Karpas-422 (cell line): ENCODE measurements at regions not wholly inside any gene's neighbourhood (a gene's known extent, or its start where the extent isn't known, plus 50 kb on each side); places are given as distances from the start of the nearest gene placed in this dataset.
A peak's percentile ranks its signal among the peaks of the same experiment; 100 is the strongest.

Experiments
- DNase-seq: peaks from one replicate; pipeline ENCODE4 v3.0.0-alpha.2; 2015
- H2AFZ ChIP-seq: fragments of 200-600 bp; sonication (generic); 2 replicates; pipeline ENCODE4 v1.6.1; 2014; ENCODE audit warnings: antibody characterized with exemption, low read length, mixed read lengths
- H3K27ac ChIP-seq: fragments of 200-600 bp; sonication (generic); 2 replicates; pipeline ENCODE4 v1.5.1; 2014; ENCODE audit warnings: mild to moderate bottlenecking, low read length, moderate library complexity
- H3K27me3 ChIP-seq: fragments of 200-600 bp; sonication (generic); 2 replicates; pipeline ENCODE4 v1.6.1; 2014; ENCODE audit warnings: low read length, mixed read lengths
- H3K36me3 ChIP-seq: fragments of 200-600 bp; sonication (generic); 2 replicates; pipeline ENCODE4 v1.6.1; 2014; ENCODE audit warnings: low read length, mixed read lengths; ENCODE audit not compliant: insufficient read depth
- H3K4me1 ChIP-seq: fragments of 200-600 bp; sonication (generic); 2 replicates; pipeline ENCODE4 v1.6.1; 2014; ENCODE audit warnings: mild to moderate bottlenecking, low read length, mixed read lengths
- H3K4me2 ChIP-seq: fragments of 200-600 bp; sonication (generic); 2 replicates; pipeline ENCODE4 v1.6.1; 2014; ENCODE audit warnings: low read length, low read depth, mild to moderate bottlenecking; ENCODE audit not compliant: poor library complexity, severe bottlenecking
- H3K4me3 ChIP-seq: fragments of 200-600 bp; sonication (generic); 2 replicates; pipeline ENCODE4 v1.5.1; 2014; ENCODE audit warnings: mild to moderate bottlenecking, antibody characterized with exemption, low read length, mixed read lengths
- H3K79me2 ChIP-seq: fragments of 200-600 bp; sonication (generic); 2 replicates; pipeline ENCODE4 v1.6.1; 2014; ENCODE audit warnings: mild to moderate bottlenecking, low read length, mixed read lengths
- H3K9ac ChIP-seq: fragments of 200-600 bp; sonication (generic); 2 replicates; pipeline ENCODE4 v1.6.0; 2014; ENCODE audit warnings: low read length
- H3K9me2 ChIP-seq: fragments of 200-600 bp; sonication (generic), shearing (Covaris generic); replicated peaks from 2 replicates; pipeline ENCODE4 v1.6.0; 2014; ENCODE audit warnings: mild to moderate bottlenecking, low read length, moderate library complexity; ENCODE audit not compliant: insufficient read depth
- H3K9me3 ChIP-seq: fragments of 300-700, 200-600 bp; sonication (generic); 2 replicates; pipeline ENCODE4 v1.6.1; 2014; ENCODE audit warnings: low read length, mixed read lengths
- H4K20me1 ChIP-seq: fragments of 200-600 bp; sonication (generic); 2 replicates; pipeline ENCODE4 v1.6.1; 2014; ENCODE audit warnings: mild to moderate bottlenecking, antibody characterized with exemption, low read length, low read depth; ENCODE audit not compliant: insufficient read depth

- Histone ChIP-seq H3K27me3 (no peaks in the 10 kb centered on the region), H3K9me2 (no peaks in the 10 kb centered on the region), H3K27ac (no peak overlapping the region), H4K20me1 (no peaks in the 10 kb centered on the region), H3K4me1 (no peaks in the 10 kb centered on the region), H3K36me3 (no peaks in the 10 kb centered on the region), H3K9ac (no peak overlapping the region), H2AFZ (no peak overlapping the region), H3K79me2 (no peaks in the 10 kb centered on the region), H3K4me2 (no peak overlapping the region), H3K9me3 (no peaks in the 10 kb centered on the region), H3K4me3 (no peak overlapping the region)
- DNase-seq: no peak
Measured at GRCh38 chr19:28166025-28166424, 1046.9 kb downstream of the UQCRFS1 start.

DNA sequence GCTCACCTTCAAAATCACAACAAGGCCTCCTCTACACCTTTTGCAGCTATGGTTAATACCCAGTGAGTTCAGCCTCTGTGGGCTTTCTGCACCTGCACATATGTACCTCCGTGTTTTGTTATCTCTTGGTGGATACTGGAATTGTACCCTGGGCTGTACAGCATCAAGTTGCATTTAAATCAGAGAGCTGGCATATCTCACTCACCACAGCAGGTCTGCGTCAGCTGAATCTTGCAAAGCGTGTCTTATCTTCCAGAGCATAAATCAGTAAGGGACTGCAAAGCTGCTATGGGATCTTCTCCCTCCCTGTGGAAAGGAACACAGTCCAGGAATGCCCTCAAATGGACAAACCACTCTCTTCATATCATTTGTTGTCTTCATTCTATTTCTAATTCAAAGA lies 1048.7 kb downstream of the UQCRFS1 start:
- no peak overlapping the region for H2AFZ ChIP-seq
- no peak overlapping the region for H3K27ac ChIP-seq
- H3K79me2 ChIP-seq: no peaks in the 10 kb centered on the region
- H3K36me3 ChIP-seq: no peaks in the 10 kb centered on the region
- H3K9ac ChIP-seq: no peak overlapping the region
- H3K27me3 ChIP-seq: no peaks in the 10 kb centered on the region
- DNase-seq: no peak
- H3K4me3 ChIP-seq: no peak overlapping the region
- no peaks in the 10 kb centered on the region for H3K4me1 ChIP-seq
- no peaks in the 10 kb centered on the region for H3K9me3 ChIP-seq
- H3K9me2 ChIP-seq: no peaks in the 10 kb centered on the region
- H3K4me2 ChIP-seq: no peak overlapping the region
- H4K20me1 ChIP-seq: no peaks in the 10 kb centered on the region

DNA sequence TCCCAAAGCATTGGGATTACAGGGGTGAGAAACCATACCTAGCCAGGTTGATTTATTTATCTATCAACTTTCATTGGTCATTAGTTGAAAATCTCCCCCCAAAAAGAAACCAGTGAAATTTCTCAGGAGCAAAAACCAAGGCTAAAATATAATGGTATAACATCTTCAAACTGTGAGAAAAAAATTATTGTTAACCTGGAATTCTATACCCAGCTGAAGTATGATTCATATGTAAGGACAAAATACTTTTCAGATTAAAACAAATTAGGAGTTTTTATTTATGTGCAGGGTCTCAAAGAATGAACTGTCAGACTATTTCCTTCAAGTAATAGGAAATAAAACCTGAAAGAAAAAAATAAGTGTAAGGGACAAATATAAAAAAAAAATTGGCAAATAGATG lies 1053.9 kb downstream of the UQCRFS1 start:
- H3K4me3 ChIP-seq: no peak overlapping the region
- DNase-seq: no peak

GRCh38 chr19:28155265-28155664 lies 1057.7 kb downstream of the UQCRFS1 start:
- no peak overlapping the region for H3K4me2 ChIP-seq
- no peaks in the 10 kb centered on the region for H3K27me3 ChIP-seq
- H3K4me1 ChIP-seq: no peaks in the 10 kb centered on the region
- no peaks in the 10 kb centered on the region for H3K9me2 ChIP-seq
- no peaks in the 10 kb centered on the region for H3K9me3 ChIP-seq
- H3K79me2 ChIP-seq: no peaks in the 10 kb centered on the region
- no peak overlapping the region for H3K27ac ChIP-seq
- H4K20me1 ChIP-seq: no peaks in the 10 kb centered on the region
- H2AFZ ChIP-seq: no peak overlapping the region
- H3K36me3 ChIP-seq: no peaks in the 10 kb centered on the region
- H3K4me3 ChIP-seq: no peak overlapping the region
- no peak overlapping the region for H3K9ac ChIP-seq
- DNase-seq: no peak

More for the DNA sequence above, 1053.9 kb downstream of the UQCRFS1 start:
- Histone ChIP-seq H3K36me3 (no peaks in the 10 kb centered on the region), H4K20me1 (no peaks in the 10 kb centered on the region), H3K4me2 (no peak overlapping the region), H2AFZ (no peak overlapping the region), H3K4me1 (no peaks in the 10 kb centered on the region), H3K9me2 (no peaks in the 10 kb centered on the region), H3K9me3 (no peaks in the 10 kb centered on the region), H3K9ac (no peak overlapping the region), H3K27me3 (no peaks in the 10 kb centered on the region), H3K79me2 (no peaks in the 10 kb centered on the region), H3K27ac (no peak overlapping the region)

- no peak for DNase-seq
- no peaks in the 10 kb centered on the region for H4K20me1 ChIP-seq
Measured at GRCh38 chr19:28154077-28154476, 1058.9 kb downstream of the UQCRFS1 start.

DNA sequence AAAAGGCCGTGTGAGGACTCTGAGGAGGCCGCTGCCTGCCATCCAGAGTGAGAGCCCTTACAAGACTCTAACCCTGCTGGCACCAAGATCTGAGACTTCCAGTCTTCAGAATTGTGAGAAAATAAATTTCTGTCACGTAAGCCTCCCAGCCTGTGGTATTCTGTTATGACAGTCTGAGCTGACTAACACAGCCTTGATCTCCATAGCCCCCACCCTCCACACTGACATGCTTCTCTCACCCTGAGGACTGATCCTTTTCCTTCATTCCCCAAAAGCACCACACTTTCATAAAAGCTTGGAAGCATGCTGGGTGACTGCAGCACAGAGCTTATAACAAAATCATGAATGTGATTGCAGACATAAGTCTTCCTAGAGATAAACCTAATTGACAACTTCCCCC lies 1059.8 kb downstream of the UQCRFS1 start:
- H3K36me3 ChIP-seq: no peaks in the 10 kb centered on the region
- H3K9ac ChIP-seq: no peak overlapping the region
- DNase-seq: no peak
- no peak overlapping the region for H3K4me2 ChIP-seq
- peaks cover 12% of the 10 kb centered on the region for H3K4me1 ChIP-seq
- no peak overlapping the region for H3K27ac ChIP-seq
- H3K27me3 ChIP-seq: no peaks in the 10 kb centered on the region
- no peak overlapping the region for H3K4me3 ChIP-seq
- H4K20me1 ChIP-seq: no peaks in the 10 kb centered on the region
- H3K9me2 ChIP-seq: no peaks in the 10 kb centered on the region
- H2AFZ ChIP-seq: no peak overlapping the region
- H3K9me3 ChIP-seq: no peaks in the 10 kb centered on the region
- no peaks in the 10 kb centered on the region for H3K79me2 ChIP-seq

More at GRCh38 chr19:28154077-28154476, 1058.9 kb downstream of the UQCRFS1 start:
- no peaks in the 10 kb centered on the region for H3K9me3 ChIP-seq
- no peak overlapping the region for H2AFZ ChIP-seq
- no peak overlapping the region for H3K27ac ChIP-seq
- no peaks in the 10 kb centered on the region for H3K27me3 ChIP-seq
- H3K36me3 ChIP-seq: no peaks in the 10 kb centered on the region
- H3K9me2 ChIP-seq: no peaks in the 10 kb centered on the region
- H3K9ac ChIP-seq: no peak overlapping the region
- no peak overlapping the region for H3K4me3 ChIP-seq
- no peak overlapping the region for H3K4me2 ChIP-seq
- no peaks in the 10 kb centered on the region for H3K79me2 ChIP-seq
- peaks cover 3% of the 10 kb centered on the region for H3K4me1 ChIP-seq

- Histone ChIP-seq H3K36me3 (no peaks in the 10 kb centered on the region), H3K27me3 (no peaks in the 10 kb centered on the region), H2AFZ (no peak overlapping the region), H3K4me2 (no peak overlapping the region), H3K27ac (no peak overlapping the region), H3K4me1 (peaks cover 13% of the 10 kb centered on the region), H3K9me3 (no peaks in the 10 kb centered on the region), H3K4me3 (no peak overlapping the region), H3K9me2 (no peaks in the 10 kb centered on the region), H3K79me2 (no peaks in the 10 kb centered on the region), H4K20me1 (no peaks in the 10 kb centered on the region), H3K9ac (no peak overlapping the region)
- no peak for DNase-seq
Measured at GRCh38 chr19:28152195-28152594, 1060.8 kb downstream of the UQCRFS1 start.

GRCh38 chr19:28150129-28150528 lies 1062.8 kb downstream of the UQCRFS1 start:
- H3K9ac ChIP-seq: no peak overlapping the region
- H3K27ac ChIP-seq: no peak overlapping the region
- no peaks in the 10 kb centered on the region for H3K36me3 ChIP-seq
- DNase-seq: no peak
- H3K79me2 ChIP-seq: no peaks in the 10 kb centered on the region
- H3K9me3 ChIP-seq: no peaks in the 10 kb centered on the region
- H3K9me2 ChIP-seq: no peaks in the 10 kb centered on the region
- no peaks in the 10 kb centered on the region for H4K20me1 ChIP-seq
- H3K4me2 ChIP-seq: no peak overlapping the region
- no peak overlapping the region for H2AFZ ChIP-seq
- H3K27me3 ChIP-seq: no peaks in the 10 kb centered on the region
- H3K4me1 ChIP-seq: peaks cover 13% of the 10 kb centered on the region
- H3K4me3 ChIP-seq: no peak overlapping the region

GRCh38 chr19:28148554-28148953 lies 1064.4 kb downstream of the UQCRFS1 start:
- Histone ChIP-seq H3K36me3 (no peaks in the 10 kb centered on the region), H3K4me3 (no peak overlapping the region), H3K4me2 (peak overlapping the region; percentile 33), H3K9me3 (no peaks in the 10 kb centered on the region), H3K79me2 (no peaks in the 10 kb centered on the region), H3K9ac (no peak overlapping the region), H3K27me3 (no peaks in the 10 kb centered on the region), H3K27ac (no peak overlapping the region), H2AFZ (no peak overlapping the region), H3K4me1 (peaks cover 13% of the 10 kb centered on the region), H3K9me2 (no peaks in the 10 kb centered on the region), H4K20me1 (no peaks in the 10 kb centered on the region)
- DNase-seq: peak; percentile 54
